NCI-H1092 treated with DMSO at 0.1 percent for 48 hours (cell line): ENCODE measurements at regions not wholly inside any gene's neighbourhood (a gene's known extent, or its start where the extent isn't known, plus 50 kb on each side); places are given as distances from the start of the nearest gene placed in this dataset.

ENCODE experiments used
- DNase-seq: peaks from one replicate; lab custom pipeline; 2025; lab: John Stamatoyannopoulos, UW

DNA sequence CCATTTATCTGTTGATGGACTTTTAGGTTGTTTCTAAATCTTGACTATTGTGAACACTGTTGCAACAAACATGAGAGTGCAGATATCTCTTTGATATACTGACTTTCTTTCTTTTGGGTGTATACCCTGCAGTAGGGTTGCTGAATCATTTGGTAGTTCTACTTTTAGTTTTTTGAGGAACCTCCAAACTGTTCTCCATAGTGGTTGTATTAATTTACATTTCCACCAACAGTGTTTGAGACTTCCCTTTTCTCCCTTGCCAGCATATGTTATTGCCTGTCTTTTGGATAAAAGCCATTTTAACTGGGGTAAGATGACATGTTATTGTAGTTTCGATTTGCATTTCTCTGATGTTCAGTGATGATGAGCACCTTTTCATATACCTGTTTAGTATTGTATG, 330.0 kb downstream of the DDX10 start:
- no peak for DNase-seq

DNA sequence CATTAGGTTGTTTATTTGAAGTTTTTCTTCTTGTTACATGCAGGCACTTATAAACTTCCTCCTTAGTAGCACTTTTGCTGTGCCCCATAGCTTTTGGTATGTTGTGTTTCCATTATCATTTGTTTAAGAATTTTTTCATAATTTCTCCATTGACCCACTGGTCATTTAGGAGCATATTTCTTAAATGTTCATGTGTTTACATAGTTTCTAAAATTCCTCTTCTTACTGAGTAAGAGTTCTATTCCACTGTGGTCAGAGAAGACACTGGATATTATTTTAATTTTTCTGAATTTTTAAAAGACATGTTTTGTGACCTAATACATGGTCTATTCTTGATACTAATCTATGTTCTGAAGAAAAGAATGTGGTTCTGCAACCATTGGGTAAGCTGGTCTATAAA, 333.0 kb downstream of the DDX10 start:
- DNase-seq, result no peak

DNA sequence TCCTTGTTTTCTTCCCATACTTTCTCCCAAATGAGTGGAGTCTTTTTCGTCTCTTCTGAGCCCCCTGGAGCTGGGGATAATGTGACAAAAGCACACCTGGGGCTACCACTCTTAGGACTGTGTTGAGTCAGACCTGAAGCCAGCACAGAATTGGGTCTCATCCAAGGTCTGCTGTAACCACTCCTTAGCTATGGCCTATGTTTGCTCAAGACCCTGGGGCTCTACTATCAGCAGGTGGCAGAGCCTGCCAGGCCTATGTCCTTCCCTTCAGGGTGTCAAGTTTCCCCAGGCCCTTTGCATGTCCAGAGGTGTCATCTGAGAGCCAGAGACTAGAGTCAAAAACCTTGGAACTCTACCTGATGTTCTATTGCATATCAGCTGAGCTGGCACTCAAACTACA, 335.7 kb downstream of the DDX10 start:
- DNase-seq, result peak; percentile 16

DNA sequence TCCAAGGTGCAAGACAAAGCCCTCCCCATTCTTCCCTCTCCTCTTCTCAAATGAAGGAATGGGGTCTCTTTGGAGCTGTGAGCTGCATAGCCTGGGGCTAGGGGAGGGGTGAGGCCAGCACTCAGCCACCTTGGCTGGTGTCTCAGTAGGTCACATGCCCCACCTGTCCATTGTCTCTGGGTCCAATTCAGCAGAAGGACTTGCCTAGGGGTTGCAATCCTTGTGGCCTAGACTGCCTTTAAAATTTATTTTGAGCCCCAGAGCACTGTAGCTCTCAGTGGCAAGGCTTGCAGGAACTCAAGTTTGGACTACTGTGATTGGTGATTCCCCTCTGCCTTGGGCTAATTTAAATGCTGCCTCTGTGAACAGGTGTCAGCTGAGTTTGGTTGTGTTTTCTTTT, 336.7 kb downstream of the DDX10 start:
- DNase-seq, result no peak

DNA sequence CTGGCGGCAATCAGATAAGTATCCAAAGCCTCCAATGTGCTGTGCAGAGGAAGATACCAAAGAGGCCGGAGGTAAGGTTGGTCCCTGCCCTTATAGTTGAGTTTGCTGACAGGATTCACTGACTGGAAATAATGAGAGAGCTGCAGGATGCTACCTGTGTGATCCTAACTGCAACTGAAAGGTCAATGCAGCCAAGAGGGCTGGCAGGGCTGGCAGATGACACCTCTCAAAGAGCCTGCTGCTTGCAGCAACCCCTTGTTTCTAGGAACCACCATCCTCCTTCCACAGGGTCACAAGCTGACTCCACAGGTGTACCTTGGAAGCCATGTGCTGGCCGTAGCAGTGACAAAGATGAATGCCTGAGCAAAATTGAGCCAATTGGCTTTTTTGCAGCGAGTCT, 348.1 kb downstream of the DDX10 start:
- DNase-seq, result no peak

DNA sequence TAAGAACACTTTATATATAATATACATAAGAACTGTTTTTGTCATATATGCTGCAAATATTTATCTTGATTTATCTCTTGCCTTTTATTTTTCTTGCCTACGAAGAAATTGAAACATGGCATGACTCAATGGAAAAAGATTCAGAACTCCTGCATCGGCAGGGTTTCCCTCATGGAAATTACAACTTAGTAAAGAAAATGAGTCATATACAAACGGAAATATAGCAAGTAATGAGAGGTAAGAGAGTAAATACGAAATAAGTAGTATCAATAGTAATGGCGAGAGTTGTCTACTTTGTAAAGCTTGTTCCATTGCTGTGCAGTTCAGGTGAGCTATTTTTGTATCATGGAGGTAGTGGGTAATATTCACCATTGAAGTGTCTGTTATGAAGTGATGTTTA, 350.4 kb downstream of the DDX10 start:
- no peak for DNase-seq

DNA sequence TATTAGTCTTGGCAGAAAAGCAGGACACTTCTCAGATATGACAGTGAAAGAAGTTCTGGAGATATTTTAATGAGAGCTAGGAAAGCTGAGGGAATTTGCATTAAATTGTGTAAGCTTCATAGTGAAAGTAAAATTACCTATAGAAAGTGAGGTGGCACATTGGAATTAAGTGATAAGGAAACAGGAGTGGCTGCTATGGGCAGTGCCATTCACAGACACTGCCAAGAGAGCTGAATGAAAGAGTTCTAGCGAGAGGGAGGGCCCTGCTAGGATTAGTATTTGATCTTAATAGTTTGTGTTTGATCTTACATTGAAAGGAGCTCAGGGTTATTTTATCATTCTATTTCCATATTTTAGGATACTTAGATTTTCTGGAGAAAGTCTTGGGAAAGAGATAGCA, 351.9 kb downstream of the DDX10 start:
- no peak for DNase-seq

DNA sequence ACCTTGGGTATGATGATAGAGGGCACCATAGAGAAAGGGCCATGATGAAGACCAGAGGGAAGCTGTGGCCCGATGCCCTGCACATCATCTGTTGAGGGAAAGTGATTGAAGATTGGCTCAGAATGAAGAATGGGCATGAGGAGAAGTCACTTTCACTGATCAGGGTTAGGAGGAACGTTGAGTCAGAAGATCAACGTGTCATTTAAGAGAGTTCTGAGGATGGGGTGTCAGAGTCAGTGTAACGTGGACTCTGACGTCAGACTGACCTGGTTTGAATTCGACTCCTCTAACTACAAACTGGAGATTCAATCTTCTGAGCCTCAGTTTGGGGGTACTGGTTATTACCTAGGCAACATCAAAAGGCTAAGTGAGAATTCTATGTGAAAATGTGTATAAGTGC, 352.6 kb downstream of the DDX10 start:
- no peak for DNase-seq

DNA sequence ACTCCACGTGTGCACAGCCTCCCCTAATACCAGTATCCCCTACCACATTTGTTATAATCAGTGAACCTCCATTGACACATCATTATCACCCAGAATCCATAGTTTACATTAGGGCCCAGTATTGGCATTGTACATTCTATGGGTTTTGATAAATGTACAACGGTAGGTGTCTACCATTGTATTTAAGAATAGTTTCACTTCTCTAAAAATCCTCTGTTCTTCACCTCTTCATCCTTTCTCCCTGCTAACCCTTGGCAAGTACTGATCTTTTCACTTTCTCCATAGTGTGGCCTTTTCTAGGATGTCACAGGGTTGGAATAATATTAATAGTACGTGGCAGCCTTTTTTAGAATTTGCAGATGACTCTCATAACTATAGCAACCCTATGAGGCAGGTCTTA, 353.8 kb downstream of the DDX10 start:
- no peak for DNase-seq

DNA sequence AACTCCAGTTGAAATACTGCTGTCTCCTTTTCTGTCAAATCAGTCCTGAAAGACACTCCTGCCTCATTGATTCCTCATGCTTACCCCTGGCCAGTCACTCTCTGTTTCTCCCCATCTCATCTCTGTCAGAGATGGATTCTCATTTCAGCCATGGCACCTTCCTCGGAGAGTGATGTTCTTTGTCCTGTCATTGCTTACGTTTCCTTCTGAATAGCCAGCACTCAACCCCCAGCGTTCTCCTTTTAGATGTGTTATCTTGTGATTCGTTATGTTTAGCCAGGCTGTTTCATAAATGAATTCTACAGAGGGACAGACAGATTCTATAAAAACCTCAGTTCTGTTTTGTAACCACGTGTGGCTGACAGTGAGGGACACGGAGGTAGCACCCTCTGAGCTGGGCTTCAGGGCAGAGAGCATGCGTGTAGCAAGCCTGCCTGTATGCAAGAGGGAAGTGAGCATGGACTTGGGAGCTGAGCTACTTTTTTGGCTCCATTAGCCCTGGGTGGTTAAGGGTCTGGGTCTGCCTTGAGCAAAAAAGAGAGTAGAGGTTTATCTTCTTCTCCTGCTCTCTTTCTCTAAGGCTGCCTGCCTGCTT, 354.6 kb downstream of the DDX10 start:
- no peak for DNase-seq

DNA sequence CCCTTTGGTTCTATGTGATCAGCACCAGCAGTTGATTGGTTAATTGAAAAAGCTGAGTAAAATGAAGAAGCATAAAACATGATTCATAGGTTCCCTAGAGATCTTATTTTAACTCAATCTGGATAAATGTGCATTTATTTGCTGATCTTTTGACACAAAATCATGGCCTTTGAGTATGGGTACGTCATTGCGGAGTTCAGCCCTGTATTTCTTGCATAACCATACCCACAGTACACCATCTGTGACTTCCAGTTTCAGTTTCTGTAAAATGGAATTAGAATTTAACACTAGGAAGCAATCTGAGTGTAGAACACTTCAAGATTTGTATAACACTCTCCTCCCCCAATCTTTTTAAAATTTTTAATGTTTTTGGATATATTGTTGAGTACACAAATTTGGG, 358.2 kb downstream of the DDX10 start:
- no peak for DNase-seq

DNA sequence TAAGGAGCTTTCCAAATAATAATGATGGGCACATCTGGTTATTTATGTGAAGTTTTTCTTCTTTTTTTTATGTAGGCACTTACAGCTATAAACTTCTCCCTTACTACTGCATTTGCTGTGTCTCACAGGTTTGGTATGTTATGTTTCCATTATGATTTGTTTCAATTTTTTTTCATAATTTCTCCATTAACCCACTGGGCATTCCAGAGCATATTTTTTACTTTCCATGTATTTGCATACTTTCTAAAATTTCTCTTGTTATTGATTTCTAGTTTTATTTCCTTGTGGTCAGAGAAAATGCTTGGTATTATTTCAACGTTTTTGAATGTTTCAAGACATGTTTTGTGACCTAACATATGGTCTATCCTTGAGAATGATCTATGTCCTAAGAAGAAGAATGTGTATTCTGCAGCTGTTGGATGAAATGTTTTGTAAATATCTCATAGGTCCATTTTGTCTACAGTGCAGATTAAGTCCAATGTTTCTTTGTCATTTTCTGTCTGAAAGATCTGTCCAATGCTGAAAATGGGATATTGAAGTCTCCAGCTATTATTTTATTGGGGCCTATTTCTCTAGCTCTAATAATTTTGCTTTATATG, 362.1 kb downstream of the DDX10 start:
- no peak for DNase-seq

DNA sequence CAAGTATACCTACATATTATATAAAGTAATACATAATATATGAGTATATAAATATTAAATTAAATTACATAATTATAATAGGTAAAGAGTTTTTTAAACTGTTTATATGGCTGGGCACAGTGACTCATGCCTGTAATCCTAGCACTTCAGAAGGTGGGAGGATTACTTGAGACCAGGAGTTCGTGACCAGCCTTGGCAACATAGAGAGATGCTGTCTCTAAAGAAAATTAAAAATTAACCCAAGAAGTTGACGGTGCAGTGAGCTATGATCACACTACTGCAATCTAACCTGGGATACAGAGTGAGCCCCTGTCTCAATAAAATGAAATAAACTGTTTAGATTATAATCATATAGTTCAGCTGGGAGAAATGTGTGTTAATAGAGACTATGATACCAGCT, 363.0 kb downstream of the DDX10 start:
- DNase-seq, result no peak

DNA sequence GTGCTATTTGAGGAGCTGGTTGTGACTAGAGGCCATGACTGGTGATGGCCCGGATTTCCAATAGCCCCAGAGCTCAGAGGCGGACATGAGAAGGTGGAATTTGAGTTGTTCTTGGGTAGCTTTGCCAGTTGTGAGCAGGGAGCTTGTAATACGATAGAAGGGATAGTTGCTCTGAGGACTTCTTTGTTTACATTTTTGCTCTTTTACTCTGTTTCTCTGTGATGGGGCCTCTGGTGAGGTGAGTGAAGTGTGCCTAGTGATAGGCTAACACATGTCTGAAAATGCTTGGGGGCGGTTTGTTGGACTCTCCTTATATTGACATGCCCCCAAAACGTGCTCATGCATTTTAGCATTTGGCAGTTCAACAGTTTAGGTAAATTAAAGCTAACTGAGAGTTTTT, 365.1 kb downstream of the DDX10 start:
- no peak for DNase-seq

DNA sequence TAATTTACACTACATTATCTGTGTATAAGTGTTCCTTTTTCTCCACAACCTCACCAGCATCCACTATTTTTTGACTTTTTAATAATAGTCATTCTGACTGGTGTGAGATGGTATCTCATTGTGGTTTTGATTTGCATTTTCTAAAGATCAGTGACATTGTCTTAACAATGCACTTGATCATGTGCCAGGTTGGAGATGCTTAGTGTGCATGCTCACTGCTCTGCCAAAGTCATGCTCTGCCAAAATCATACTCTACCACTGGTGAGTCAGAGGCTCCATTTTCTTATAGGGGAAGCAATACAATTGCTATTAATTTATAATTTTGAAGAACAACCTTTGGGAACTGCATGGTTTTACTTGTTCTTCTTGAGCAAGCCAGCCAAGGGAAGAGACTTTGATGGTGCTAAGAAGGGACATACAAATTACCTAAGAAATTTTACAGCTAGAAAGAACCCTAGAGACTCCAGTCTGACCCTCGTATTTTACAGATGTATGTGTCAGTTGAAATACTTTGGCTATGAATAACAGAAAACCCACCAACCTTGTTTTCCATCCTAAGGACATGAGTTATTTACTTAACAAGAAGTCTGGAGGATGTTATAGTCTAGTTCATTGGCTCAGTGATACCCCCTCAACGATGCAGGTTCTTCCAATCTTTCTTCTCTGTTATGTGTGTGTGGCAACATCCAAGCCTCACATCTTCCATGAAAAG, 368.9 kb downstream of the DDX10 start:
- DNase-seq, result no peak

DNA sequence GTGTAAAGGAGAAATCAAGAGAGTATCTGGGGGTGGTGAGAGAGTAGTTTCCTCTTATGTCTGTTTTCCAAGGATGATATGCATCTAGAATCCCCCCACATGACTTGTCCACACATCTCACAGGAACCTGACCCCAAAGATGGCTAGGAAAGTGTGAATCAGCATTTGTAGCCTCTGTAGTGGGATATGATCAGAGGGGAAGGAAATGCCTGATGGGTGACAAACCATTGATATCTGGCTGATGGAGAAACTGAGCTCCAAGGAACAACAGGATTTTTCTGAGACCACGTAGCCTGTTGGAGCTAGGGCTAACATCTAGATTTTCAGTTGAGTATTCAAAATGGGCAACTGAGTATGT, 369.4 kb downstream of the DDX10 start:
- no peak for DNase-seq

DNA sequence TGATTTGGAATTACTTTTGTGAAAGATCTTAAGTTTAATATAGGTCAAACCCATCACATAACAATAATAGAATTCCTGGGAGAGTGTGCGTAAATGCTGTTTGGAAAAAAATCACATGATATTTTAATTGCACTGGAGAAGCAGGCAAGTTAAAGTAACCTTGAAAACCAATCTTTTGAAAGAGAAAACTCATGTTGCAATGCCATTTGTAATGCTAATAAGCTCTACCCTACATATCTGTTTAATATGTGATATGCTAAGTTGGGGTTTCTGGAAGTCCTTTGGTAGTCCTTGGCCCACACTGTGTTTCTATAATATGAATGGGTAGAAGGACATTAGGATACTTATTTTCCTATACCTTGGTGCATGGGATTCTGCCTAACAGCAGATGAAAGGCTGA, 370.4 kb downstream of the DDX10 start:
- no peak for DNase-seq

DNA sequence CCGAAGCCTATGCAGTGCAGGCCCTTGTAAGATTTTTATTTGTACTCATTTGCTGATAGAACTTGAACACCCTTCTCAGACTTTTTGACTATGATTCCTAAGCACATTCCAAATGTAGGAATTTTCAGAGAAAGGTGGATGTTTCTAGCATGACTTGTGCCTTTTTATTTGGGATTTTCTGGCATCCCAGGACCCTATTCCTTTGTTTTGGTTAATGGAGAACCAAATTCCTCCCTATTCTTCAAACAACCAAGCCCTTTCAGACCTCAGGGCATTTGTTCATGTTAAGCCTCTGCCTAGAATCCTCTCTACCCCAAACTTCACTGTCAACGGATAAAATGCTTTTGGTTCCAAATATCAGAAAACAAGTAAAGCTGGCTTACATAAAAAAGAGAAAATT, 371.1 kb downstream of the DDX10 start:
- DNase-seq, result no peak

DNA sequence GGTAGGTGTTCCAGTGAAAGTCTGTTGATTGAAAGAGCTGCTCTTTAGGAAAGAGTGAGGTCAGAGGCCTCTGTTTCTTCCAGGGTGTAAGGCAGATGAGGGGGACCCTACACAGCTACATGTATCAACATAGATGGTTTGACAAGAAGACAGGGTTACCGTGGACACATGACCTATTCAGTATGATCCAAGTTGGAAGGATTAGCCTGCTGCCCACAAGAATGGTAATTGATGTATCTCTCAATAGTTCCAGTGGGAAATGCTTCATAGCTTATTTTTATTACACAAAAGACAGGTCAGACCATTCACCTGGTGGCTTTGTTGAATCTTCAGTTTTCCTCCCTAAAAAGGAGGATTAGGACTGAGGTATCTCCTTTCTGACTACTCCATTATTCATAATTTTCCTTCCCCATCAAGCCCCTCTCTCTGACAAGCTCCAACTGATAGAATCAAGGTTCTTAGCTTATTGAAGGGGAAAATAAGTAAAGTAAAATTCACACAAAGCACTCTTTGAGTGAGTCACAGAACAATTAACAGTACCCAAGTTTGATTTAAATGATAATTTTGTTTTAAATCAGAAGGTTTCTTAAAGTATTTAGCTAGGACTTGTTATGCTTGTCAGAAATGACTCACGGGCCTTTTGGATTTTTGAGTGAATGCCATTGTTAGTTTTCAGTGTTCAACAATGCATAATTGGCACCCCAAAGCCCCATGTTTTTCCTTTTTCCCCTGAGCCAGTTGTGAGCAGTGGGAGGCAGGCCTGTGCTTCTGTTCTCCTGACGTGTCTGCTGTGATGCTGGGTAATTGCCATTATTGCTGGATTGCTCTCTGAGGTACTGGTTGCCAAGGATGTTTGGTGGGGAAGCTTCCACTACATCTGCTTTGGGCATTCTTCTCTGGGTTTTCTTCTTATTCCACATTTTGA, 373.2 kb downstream of the DDX10 start:
- DNase-seq, result no peak

DNA sequence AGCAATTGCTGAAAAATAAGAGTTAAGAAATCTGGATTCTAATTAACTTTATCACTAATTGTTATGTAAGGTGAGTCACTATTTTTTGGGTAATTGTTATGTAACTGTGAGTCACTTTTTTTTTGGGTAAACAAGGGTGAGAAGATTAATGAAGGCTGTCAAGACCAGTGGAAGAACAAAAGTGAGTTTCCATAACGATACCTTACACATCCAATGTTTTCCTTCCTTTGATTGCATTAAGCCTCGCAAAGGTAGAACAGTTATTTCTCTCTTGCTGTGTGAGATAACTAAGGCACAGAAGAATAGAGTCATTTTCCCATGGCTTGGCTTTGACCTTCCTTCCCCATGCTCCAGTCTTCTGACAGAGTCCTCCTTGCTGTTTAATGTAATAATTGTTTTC, 374.7 kb downstream of the DDX10 start:
- no peak for DNase-seq

DNA sequence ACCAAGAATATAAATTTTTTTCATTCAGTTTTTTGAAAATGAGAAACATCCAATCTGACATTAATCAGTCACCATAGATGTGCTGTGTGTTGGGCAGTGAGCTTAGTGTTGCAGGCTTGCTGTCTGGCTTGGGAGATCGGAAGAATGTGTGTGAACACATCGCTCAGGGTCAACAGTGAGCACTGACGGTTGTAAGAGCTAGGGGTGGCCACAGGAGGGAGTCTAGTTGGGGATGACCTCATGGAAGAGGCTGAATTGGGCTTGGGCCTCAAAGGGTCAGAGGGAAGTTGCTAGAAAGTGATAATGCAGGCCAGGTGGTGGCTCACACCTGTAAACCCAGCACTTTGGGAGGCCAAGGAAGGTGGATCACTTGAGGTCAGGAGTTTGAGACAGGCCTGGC, 375.4 kb downstream of the DDX10 start:
- DNase-seq, result no peak

DNA sequence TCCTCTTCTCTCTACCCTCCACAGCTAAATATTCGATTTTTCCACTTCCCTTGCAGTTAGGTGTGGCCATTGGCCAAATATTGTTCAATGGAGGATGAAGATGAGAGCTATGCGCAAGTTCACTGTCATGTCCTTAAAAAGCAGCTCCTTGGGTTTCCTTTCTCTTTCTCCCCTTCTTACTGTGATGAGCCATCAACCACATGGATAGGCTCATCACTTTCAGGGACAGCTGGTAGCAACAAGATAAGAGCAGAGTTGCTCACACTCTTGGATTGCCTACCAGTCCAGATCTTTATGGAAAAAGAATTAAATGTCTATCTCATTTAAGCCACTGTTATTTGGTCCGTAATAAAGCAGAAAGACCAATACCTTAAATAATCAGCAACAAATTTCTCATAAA, 377.0 kb downstream of the DDX10 start:
- no peak for DNase-seq

DNA sequence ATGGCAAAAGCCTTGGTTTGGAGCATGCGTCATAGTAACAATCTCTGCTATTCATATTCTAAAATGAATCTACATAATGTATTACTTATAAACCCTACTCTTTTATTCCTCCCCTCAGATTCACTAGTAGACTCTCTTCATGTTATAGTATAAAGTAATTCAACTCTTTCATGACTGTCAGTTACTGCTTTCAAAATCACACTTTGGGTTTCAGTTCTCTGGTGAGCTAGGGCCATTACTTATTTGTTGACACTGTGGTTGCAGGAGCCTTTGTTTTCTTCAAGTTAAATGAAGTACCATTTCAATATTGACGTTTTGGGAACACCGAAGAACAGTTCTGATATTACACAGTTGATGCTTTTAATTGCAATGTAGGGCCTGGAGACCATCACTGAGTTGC, 378.4 kb downstream of the DDX10 start:
- DNase-seq, result no peak
